NOMO-1 treated with dmso at 0.1 percent for 144 hours (cell line): ENCODE measurements at regions not wholly inside any gene's neighbourhood (a gene's known extent, or its start where the extent isn't known, plus 50 kb on each side); places are given as distances from the start of the nearest gene placed in this dataset.
"Not testable (repeated sequence)": the region's sequence is repeated elsewhere in the genome, so short reads cannot be mapped to it uniquely, and the experiment has no call there.

Experiments used
- DNase-seq: peaks from one replicate; lab custom pipeline; 2025; ENCODE audit not compliant: unreplicated experiment; lab: John Stamatoyannopoulos, UW

GRCh38 chr9:87041553-87042235, 94.4 kb upstream of the GAS1 start:
- DNase-seq = not testable (repeated sequence)

- not testable (repeated sequence) for DNase-seq
Measured at GRCh38 chr9:87049929-87050608, 102.8 kb upstream of the GAS1 start.

- DNase-seq = no peak
Measured at GRCh38 chr9:87054999-87055686, 107.8 kb upstream of the GAS1 start.

- no peak for DNase-seq
Measured at GRCh38 chr9:87059772-87060171, 112.5 kb upstream of the GAS1 start.

- no peak for DNase-seq
Measured at GRCh38 chr9:87062746-87063145, 115.4 kb upstream of the GAS1 start.

- no peak for DNase-seq
Measured at GRCh38 chr9:87063246-87063645, 115.9 kb upstream of the GAS1 start.

- DNase-seq = no peak
Measured at GRCh38 chr9:87063871-87064270, 116.6 kb upstream of the GAS1 start.

GRCh38 chr9:87064311-87064710, 117.0 kb upstream of the GAS1 start:
- no peak for DNase-seq

GRCh38 chr9:87065981-87066380, 118.7 kb upstream of the GAS1 start:
- DNase-seq = no peak

GRCh38 chr9:87067426-87067825, 120.1 kb upstream of the GAS1 start:
- no peak for DNase-seq

- DNase-seq = no peak
Measured at GRCh38 chr9:87068177-87068840, 121.0 kb upstream of the GAS1 start.

- DNase-seq = no peak
Measured at GRCh38 chr9:87069690-87070089, 122.4 kb upstream of the GAS1 start.

GRCh38 chr9:87070336-87070735, 123.0 kb upstream of the GAS1 start:
- no peak for DNase-seq

- no peak for DNase-seq
Measured at GRCh38 chr9:87071473-87071872, 124.2 kb upstream of the GAS1 start.

- DNase-seq = no peak
Measured at GRCh38 chr9:87073692-87074091, 126.4 kb upstream of the GAS1 start.

- no peak for DNase-seq
Measured at GRCh38 chr9:87075537-87075936, 128.2 kb upstream of the GAS1 start.

GRCh38 chr9:87076825-87077224, 129.5 kb upstream of the GAS1 start:
- DNase-seq = no peak

- DNase-seq = no peak
Measured at GRCh38 chr9:87077986-87078385, 130.7 kb upstream of the GAS1 start.

GRCh38 chr9:87080512-87081264, 133.4 kb upstream of the GAS1 start:
- DNase-seq = no peak

GRCh38 chr9:87081503-87081902, 134.2 kb upstream of the GAS1 start:
- DNase-seq = no peak

GRCh38 chr9:87083986-87084385, 136.7 kb upstream of the GAS1 start:
- no peak for DNase-seq
